Erythroblast (primary cell): ENCODE measurements at regions not wholly inside any gene's neighbourhood (a gene's known extent, or its start where the extent isn't known, plus 50 kb on each side); places are given as distances from the start of the nearest gene placed in this dataset.

Experiments
- GATA1 ChIP-seq: IDR thresholded peaks from 2 replicates; pipeline ENCODE4 v1.6.1; 2011; ENCODE audit warnings: low read depth, mild to moderate bottlenecking, control low read depth, low read length, moderate library complexity
- POLR2A ChIP-seq: IDR thresholded peaks from 2 replicates; pipeline ENCODE4 v1.6.1; 2011; ENCODE audit warnings: mild to moderate bottlenecking, low read length

- TF ChIP-seq POLR2A = no peak
- no peak for TF ChIP-seq GATA1
Observed at GRCh38 chr16:63890081-63890480, 1231.8 kb downstream of the CDH11 start.
